ENCODE measurements at regions not wholly inside any gene's neighbourhood (a gene's known extent, or its start where the extent isn't known, plus 50 kb on each side); places are given as distances from the start of the nearest gene placed in this dataset.

GRCh38 chr4:31905363-31905762, 1185.2 kb downstream of the PCDH7 start:
- Histone ChIP-seq H4K20me1 (ENCODE audit: insufficient read depth, low read length) (no peaks in the 10 kb centered on the region), H3K9ac (ENCODE audit: low read length) (no peak overlapping the region), H3K9me2 (ENCODE audit: low read depth, low read length) (no peaks in the 10 kb centered on the region), H3K9me3 (ENCODE audit: low read length) (no peaks in the 10 kb centered on the region), H3K4me3 (ENCODE audit: low read depth, low read length, poor library complexity, severe bottlenecking) (no peak overlapping the region), H3K36me3 (ENCODE audit: insufficient read depth, low read length) (no peaks in the 10 kb centered on the region), H3K27me3 (ENCODE audit: insufficient read depth, low read length) (no peaks in the 10 kb centered on the region), H3F3A (ENCODE audit: insufficient read depth, low read length) (no peaks in the 10 kb centered on the region), H3K4me1 (ENCODE audit: insufficient read depth, low read length, severe bottlenecking) (no peaks in the 10 kb centered on the region), H3K4me2 (ENCODE audit: low read length) (no peak overlapping the region), H3K27ac (ENCODE audit: low read depth, low read length, poor library complexity, severe bottlenecking) (no peak overlapping the region), H3K79me2 (ENCODE audit: insufficient read depth, low read length) (no peaks in the 10 kb centered on the region), H2AFZ (ENCODE audit: low read length) (no peak overlapping the region)
- no peak for TF ChIP-seq CTCF (IDR thresholded peaks at IDR 0.05; ENCODE audit: low read length)
- no peak for TF ChIP-seq EZH2 (IDR thresholded peaks at IDR 0.05; ENCODE audit: borderline replicate concordance, low read length)

GRCh38 chr4:31908261-31908660, 1188.1 kb downstream of the PCDH7 start:
- H3K4me1 ChIP-seq (ENCODE audit: insufficient read depth, low read length, severe bottlenecking), result no peaks in the 10 kb centered on the region
- H3K27ac ChIP-seq (ENCODE audit: low read depth, low read length, poor library complexity, severe bottlenecking), result no peak overlapping the region
- TF ChIP-seq EZH2 (IDR thresholded peaks at IDR 0.05; ENCODE audit: borderline replicate concordance, low read length), result no peak
- no peak for TF ChIP-seq CTCF (IDR thresholded peaks at IDR 0.05; ENCODE audit: low read length)
- H3K9ac ChIP-seq (ENCODE audit: low read length), result no peak overlapping the region
- H4K20me1 ChIP-seq (ENCODE audit: insufficient read depth, low read length), result no peaks in the 10 kb centered on the region
- H3K4me3 ChIP-seq (ENCODE audit: low read depth, low read length, poor library complexity, severe bottlenecking), result no peak overlapping the region
- H3F3A ChIP-seq (ENCODE audit: insufficient read depth, low read length), result no peaks in the 10 kb centered on the region
- no peaks in the 10 kb centered on the region for H3K79me2 ChIP-seq (ENCODE audit: insufficient read depth, low read length)
- no peaks in the 10 kb centered on the region for H3K9me2 ChIP-seq (ENCODE audit: low read depth, low read length)
- H3K9me3 ChIP-seq (ENCODE audit: low read length), result no peaks in the 10 kb centered on the region
- no peak overlapping the region for H2AFZ ChIP-seq (ENCODE audit: low read length)
- no peaks in the 10 kb centered on the region for H3K36me3 ChIP-seq (ENCODE audit: insufficient read depth, low read length)
- no peaks in the 10 kb centered on the region for H3K27me3 ChIP-seq (ENCODE audit: insufficient read depth, low read length)
- no peak overlapping the region for H3K4me2 ChIP-seq (ENCODE audit: low read length)

GRCh38 chr4:31917334-31917733, 1197.2 kb downstream of the PCDH7 start:
- no peaks in the 10 kb centered on the region for H3K36me3 ChIP-seq (ENCODE audit: insufficient read depth, low read length)
- no peaks in the 10 kb centered on the region for H3K9me2 ChIP-seq (ENCODE audit: low read depth, low read length)
- no peak overlapping the region for H3K27ac ChIP-seq (ENCODE audit: low read depth, low read length, poor library complexity, severe bottlenecking)
- H3F3A ChIP-seq (ENCODE audit: insufficient read depth, low read length), result no peaks in the 10 kb centered on the region
- H3K9me3 ChIP-seq (ENCODE audit: low read length), result no peaks in the 10 kb centered on the region
- H3K79me2 ChIP-seq (ENCODE audit: insufficient read depth, low read length), result no peaks in the 10 kb centered on the region
- no peaks in the 10 kb centered on the region for H3K4me1 ChIP-seq (ENCODE audit: insufficient read depth, low read length, severe bottlenecking)
- no peak overlapping the region for H2AFZ ChIP-seq (ENCODE audit: low read length)
- no peak overlapping the region for H3K9ac ChIP-seq (ENCODE audit: low read length)
- no peaks in the 10 kb centered on the region for H4K20me1 ChIP-seq (ENCODE audit: insufficient read depth, low read length)
- H3K27me3 ChIP-seq (ENCODE audit: insufficient read depth, low read length), result no peaks in the 10 kb centered on the region
- TF ChIP-seq CTCF (IDR thresholded peaks at IDR 0.05; ENCODE audit: low read length), result no peak
- TF ChIP-seq EZH2 (IDR thresholded peaks at IDR 0.05; ENCODE audit: borderline replicate concordance, low read length), result no peak
- H3K4me3 ChIP-seq (ENCODE audit: low read depth, low read length, poor library complexity, severe bottlenecking), result no peak overlapping the region
- H3K4me2 ChIP-seq (ENCODE audit: low read length), result no peak overlapping the region

Measured in OCI-LY1 (cell line).